22Rv1 (cell line): ENCODE measurements at regions not wholly inside any gene's neighbourhood (a gene's known extent, or its start where the extent isn't known, plus 50 kb on each side); places are given as distances from the start of the nearest gene placed in this dataset.

Experiments
- ZFX ChIP-seq: fragments of 450-650 bp; IDR thresholded peaks from 2 replicates; pipeline ENCODE4 v1.6.1; 2017; ENCODE audit warnings: antibody characterized with exemption, borderline replicate concordance
- TF ChIP-seq, protein P1 (sequence below): fragments of 450-650 bp; IDR thresholded peaks from 2 replicates; pipeline ENCODE4 v1.5.1; 2017; ENCODE audit warnings: mild to moderate bottlenecking

GRCh38 chr15:97013491-97013890, 683.0 kb downstream of the NR2F2 start:
- TF ChIP-seq, protein P1, sequence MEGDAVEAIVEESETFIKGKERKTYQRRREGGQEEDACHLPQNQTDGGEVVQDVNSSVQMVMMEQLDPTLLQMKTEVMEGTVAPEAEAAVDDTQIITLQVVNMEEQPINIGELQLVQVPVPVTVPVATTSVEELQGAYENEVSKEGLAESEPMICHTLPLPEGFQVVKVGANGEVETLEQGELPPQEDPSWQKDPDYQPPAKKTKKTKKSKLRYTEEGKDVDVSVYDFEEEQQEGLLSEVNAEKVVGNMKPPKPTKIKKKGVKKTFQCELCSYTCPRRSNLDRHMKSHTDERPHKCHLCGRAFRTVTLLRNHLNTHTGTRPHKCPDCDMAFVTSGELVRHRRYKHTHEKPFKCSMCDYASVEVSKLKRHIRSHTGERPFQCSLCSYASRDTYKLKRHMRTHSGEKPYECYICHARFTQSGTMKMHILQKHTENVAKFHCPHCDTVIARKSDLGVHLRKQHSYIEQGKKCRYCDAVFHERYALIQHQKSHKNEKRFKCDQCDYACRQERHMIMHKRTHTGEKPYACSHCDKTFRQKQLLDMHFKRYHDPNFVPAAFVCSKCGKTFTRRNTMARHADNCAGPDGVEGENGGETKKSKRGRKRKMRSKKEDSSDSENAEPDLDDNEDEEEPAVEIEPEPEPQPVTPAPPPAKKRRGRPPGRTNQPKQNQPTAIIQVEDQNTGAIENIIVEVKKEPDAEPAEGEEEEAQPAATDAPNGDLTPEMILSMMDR, result no peak
- TF ChIP-seq ZFX, result no peak
